ENCODE measurements at regions not wholly inside any gene's neighbourhood (a gene's known extent, or its start where the extent isn't known, plus 50 kb on each side); places are given as distances from the start of the nearest gene placed in this dataset.

DNA sequence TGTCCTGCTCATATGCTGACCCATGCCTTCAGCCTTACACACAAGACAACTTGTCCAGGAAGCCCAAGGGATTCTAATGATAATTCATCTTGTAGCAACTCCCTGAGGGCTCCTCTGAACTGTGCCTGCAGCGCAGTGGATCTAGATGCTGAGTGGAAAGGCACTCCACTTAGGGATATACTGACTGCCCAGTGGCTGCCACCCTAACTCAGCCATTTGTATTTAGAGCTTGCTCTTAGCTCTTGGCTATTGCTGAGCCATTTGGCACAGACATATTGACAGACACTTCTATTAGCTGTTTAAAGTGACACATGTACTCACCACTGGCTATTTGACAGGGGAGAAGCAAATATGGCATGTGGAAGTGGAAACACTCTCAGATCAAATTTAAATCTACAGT is 278.3 kb upstream of the SGK1 start:
- H3K4me3 ChIP-seq (ENCODE audit: low read depth, low read length): no peak overlapping the region
- TF ChIP-seq, protein P1, sequence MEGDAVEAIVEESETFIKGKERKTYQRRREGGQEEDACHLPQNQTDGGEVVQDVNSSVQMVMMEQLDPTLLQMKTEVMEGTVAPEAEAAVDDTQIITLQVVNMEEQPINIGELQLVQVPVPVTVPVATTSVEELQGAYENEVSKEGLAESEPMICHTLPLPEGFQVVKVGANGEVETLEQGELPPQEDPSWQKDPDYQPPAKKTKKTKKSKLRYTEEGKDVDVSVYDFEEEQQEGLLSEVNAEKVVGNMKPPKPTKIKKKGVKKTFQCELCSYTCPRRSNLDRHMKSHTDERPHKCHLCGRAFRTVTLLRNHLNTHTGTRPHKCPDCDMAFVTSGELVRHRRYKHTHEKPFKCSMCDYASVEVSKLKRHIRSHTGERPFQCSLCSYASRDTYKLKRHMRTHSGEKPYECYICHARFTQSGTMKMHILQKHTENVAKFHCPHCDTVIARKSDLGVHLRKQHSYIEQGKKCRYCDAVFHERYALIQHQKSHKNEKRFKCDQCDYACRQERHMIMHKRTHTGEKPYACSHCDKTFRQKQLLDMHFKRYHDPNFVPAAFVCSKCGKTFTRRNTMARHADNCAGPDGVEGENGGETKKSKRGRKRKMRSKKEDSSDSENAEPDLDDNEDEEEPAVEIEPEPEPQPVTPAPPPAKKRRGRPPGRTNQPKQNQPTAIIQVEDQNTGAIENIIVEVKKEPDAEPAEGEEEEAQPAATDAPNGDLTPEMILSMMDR (IDR thresholded peaks at IDR 0.05; ENCODE audit: insufficient read depth, low read depth, low read length, missing control alignments): no peak
- no peak for DNase-seq (ENCODE audit: low read depth)

DNA sequence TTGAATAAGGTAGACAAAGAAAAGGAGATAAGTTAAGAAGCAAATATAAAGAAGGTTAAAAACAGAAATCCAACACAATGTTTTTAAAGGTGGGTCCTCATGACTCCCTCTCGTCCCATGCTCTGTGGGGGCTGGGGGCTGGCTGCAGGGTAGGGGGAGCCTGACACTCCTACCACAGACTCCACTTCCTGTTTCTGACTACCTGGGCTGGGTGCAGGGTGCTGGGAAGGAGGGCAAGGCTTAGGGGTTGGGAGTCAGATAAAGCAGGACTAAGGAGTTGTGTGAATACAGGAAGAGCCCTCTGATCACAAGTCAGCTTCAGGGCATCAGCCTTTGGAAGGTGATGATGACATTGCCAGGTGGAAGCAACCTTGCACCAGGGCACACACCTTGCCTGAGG is 277.0 kb upstream of the SGK1 start:
- DNase-seq (ENCODE audit: low read depth): no peak
- H3K4me3 ChIP-seq (ENCODE audit: low read depth, low read length): no peak overlapping the region
- TF ChIP-seq, protein P1 (IDR thresholded peaks at IDR 0.05; ENCODE audit: insufficient read depth, low read depth, low read length, missing control alignments): no peak

DNA sequence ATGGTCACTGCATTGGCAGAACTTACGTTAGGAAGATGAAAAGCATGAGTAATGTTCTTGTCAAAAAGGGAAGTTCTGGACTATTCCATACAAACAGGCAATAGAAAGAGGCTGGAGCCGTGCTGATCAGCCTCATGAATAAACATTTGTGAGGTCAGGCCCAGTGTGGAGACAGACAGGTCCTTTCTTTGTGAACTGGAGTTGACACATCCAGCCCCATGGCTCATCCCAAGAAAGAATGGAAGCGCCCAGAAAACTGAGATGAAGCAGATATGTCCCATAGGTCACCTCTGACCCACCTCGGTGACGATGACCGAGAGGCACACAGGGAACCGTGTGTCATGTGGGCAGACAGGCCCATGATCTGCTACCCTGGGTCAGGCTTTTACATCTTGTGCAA is 276.0 kb upstream of the SGK1 start:
- TF ChIP-seq, protein P1 (IDR thresholded peaks at IDR 0.05; ENCODE audit: insufficient read depth, low read depth, low read length, missing control alignments): no peak
- H3K4me3 ChIP-seq (ENCODE audit: low read depth, low read length): no peak overlapping the region
- no peak for DNase-seq (ENCODE audit: low read depth)

DNA sequence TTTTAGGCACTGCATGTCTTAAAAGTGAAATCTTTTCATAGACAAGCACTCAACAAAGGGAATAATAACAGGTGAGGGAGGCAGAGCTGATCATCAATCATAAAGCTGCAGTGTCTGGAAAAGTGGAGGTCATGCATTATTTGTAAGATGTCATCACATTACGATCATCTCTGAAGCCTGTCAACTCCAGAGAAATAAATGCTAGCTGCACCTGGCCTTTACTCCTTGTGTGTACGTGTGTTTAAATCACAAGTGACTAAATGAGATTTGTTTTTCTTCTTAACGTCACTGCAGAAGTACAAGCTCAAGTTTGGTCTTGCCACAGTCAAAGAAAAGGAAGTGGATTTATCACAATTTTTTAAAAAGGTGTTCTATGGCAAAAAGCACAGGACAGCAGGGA is 275.5 kb upstream of the SGK1 start:
- no peak overlapping the region for H3K4me3 ChIP-seq (ENCODE audit: low read depth, low read length)
- no peak for DNase-seq (ENCODE audit: low read depth)
- TF ChIP-seq, protein P1 (IDR thresholded peaks at IDR 0.05; ENCODE audit: insufficient read depth, low read depth, low read length, missing control alignments): no peak

DNA sequence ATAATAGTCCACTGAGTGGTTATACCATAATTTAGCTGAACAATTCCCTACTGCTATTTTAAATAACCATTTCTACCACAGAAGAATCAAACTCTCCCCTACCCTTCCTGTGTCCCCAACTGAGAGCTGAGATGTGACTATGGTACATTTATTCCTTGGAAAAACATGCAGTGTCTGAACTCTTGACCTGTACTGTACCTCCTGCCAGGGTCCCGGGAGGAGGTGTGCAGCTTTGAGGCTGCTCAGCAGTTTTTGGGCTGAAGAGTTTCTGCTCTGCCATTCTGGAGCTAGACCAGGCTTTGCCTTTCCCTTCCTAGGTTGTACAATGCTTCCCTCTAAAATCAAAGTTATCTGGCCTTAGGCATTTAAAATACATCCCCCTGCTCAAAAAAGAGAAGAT is 275.1 kb upstream of the SGK1 start:
- DNase-seq (ENCODE audit: low read depth): no peak
- TF ChIP-seq, protein P1 (IDR thresholded peaks at IDR 0.05; ENCODE audit: insufficient read depth, low read depth, low read length, missing control alignments): no peak
- H3K4me3 ChIP-seq (ENCODE audit: low read depth, low read length): no peak overlapping the region

DNA sequence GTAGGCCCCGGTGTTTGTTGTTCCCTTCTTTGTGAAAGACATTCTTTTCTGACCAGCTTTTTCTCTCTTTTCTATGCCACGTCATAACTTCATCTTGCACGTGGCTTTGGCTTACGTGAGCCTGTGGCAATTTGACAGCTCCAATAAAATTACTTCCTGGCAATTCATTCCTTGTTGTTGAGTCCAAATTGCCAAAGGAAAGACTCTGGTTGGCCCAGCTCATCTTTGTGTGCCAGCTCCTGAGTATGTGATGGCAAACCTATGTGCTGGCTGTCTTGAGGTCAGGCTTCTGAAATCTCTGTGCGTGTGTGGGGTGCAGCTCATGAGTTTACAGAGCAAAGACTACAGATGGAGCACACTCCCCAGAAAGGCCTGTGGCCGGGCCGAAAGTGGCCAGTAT is 272.5 kb upstream of the SGK1 start:
- TF ChIP-seq, protein P1 (IDR thresholded peaks at IDR 0.05; ENCODE audit: insufficient read depth, low read depth, low read length, missing control alignments): no peak
- no peak overlapping the region for H3K4me3 ChIP-seq (ENCODE audit: low read depth, low read length)
- no peak for DNase-seq (ENCODE audit: low read depth)

DNA sequence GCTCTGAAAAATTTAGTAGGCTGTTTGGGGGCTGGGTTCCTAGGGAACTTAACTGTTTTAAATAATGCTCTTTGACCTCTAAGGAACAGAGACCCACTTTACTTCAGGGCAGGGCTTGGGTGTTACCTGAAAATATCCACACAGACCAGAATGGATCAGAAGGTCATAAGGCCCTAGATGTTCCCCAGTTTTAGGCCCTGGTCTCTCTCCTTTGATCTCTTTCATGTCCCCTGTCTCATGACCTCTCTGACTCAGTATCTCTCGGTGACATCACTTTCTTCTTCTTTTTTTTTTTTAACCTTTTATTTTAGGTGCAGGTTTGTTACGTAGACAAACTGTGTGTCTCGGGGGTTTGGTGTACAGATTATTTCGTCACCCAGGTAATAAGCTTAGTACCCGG is 272.1 kb upstream of the SGK1 start:
- TF ChIP-seq, protein P1 (IDR thresholded peaks at IDR 0.05; ENCODE audit: insufficient read depth, low read depth, low read length, missing control alignments): no peak
- no peak overlapping the region for H3K4me3 ChIP-seq (ENCODE audit: low read depth, low read length)
- no peak for DNase-seq (ENCODE audit: low read depth)
